GM21717 (cell line): ENCODE measurements at regions not wholly inside any gene's neighbourhood (a gene's known extent, or its start where the extent isn't known, plus 50 kb on each side); places are given as distances from the start of the nearest gene placed in this dataset.

Source experiments
- ATAC-seq: cut with Tn5 transposase; IDR thresholded peaks from one replicate; pipeline ENCODE4 v1.9.1; 2021; ENCODE audit warnings: mild to moderate bottlenecking, moderate library complexity; ENCODE audit not compliant: unreplicated experiment

DNA sequence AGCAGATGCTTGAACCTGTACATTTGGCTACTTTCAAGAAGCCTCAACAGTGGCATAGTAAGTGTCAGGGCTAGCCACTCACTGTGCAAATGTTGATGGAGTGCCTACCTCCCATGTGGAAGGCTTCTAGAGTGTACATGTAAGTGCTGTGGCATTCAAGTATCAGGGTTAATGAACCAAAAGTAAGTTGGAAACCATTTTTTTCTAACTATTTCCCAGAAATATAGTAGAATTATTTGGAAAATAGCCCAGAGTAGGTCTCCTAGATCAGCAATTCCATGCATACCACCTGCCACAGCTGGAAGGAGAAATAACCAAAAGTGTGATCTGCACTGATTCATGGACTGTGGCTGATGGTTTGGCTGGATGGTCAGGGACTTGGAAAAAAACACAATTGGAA lies 53.3 kb downstream of the FOXD1 start:
- no peak for ATAC-seq

DNA sequence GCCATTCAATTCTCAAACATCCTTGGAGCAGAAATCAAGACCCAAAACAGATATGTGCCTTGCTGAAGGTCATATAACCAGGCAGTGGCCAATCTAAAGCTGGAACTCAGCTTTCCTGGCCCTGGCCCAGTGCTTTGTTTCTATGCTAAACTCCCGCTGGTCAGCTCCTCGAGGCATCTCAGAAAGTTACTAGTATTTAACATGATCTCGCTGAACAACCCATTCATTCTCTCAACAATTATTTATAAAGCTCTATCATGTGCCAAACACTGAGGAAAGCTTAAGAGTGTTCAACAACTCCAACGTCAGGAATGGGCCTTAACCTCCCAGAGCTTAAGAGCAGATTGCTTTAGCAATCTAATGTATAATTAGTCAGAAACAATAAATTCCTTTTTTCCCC lies 54.0 kb downstream of the FOXD1 start:
- no peak for ATAC-seq

DNA sequence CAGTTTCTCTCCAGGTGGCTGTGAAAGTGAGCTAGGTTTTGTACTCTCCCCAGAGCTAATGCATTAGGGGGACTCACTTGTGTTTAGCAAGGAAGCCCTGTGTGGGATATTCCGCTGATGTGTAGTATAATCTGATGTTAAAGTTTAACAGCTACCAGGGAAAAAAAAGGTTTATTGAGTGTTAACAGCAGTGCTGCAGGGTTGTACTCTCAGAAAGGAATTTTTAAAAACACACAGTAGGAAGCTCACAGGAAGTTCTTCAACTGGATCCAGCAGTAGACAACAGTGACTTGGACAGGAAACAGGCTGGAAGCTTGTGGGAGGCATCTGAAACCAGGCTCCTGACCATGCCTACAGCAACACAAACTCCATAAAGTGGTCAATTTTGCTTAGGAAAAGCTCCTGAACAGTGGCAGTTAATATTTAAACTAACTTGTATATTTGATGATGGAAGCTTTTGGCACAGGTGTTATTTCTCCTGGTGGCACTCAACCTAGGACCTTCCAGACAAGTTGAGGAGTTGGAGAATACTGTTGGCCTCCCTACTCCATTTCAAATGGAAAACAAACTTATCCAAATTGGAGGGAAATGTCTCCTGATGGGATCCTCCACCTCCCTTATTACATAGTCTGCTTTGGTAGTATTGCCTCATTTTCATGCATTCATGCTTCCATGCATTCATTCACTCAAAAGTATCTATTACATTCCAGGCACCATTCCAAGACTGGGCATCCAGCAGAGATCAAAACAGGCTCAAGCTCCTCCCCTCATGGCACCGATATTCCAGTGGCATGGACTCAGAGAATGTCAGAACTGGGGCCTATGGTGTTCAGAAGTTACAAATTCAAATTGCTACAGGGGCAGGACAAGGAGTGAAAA lies 54.7 kb downstream of the FOXD1 start:
- no peak for ATAC-seq

DNA sequence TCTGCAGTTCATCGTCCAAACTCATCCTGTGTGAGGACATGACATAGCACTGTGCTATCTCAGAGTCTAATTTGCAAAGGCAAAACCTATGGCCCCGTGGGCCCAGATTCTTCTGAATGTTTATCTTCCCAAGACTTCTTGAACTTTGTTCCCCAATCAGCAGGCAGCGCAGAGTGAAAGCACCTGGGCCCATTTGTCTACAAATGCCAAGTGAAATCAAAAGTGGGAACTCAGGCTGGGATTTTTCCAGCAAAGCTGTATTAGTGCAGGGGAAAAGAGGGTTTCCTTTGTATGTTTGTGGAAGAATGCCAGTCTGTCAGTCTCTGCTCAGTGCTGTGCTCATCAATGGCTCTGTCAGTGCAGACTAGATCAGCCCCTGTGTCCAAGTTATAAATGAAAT lies 55.8 kb downstream of the FOXD1 start:
- no peak for ATAC-seq

DNA sequence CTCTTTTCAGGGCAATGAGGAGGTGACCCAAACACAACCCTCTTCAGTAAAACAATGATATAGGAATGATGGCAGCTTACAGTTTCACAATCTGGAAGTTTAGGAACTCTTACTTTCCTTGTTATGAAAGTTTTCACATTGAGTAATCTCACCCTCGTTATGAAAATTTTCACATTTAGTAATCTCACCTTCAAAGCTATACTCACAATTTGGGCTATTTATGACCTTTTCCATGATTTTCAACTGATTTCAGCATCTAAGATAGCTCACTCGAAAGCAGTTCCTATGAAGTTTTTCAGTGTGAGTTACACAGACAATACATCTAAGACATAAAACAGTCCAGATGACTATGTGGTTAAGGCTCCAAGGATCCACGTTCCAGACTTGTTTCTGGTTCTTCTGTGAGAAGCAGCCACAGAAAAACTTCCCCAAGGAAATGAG lies 57.1 kb downstream of the FOXD1 start:
- no peak for ATAC-seq

DNA sequence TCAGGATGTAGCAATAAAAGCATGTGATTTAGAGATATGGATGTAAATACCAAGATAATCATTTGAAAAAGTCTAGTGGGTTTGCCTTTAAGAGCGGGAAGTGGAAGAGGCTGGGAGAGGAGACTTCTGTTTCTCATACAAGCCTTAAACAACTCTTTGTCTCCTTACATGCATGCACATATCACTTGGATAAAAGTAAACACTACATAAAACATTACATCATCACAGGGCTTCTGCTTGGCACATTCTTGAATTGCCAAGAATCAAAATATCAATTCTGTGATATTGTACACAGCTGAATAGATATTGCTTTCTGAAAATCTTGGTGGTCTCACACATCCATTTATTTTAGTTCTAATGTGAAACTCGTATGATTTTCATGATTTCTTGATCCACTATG lies 57.6 kb downstream of the FOXD1 start:
- no peak for ATAC-seq

DNA sequence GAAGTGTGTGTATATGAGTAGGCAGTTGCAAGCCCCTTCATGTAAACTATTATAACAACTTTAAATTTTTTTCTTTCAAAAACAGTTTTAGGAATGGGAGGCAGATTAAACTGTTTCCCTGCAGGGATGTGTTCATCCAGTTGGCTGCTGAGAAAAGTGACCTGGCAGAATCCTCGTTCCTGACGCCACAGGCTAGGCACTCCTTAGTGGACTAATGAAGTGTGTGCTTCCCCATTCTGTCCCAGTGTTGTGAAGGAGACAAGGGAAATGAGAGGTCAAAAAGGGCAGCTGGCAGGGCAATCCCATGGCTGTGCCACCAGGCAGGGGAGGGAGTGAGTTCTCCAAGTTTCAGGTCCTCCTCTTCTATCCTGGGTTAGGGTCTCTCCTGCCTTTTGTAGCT lies 59.8 kb downstream of the FOXD1 start:
- no peak for ATAC-seq

DNA sequence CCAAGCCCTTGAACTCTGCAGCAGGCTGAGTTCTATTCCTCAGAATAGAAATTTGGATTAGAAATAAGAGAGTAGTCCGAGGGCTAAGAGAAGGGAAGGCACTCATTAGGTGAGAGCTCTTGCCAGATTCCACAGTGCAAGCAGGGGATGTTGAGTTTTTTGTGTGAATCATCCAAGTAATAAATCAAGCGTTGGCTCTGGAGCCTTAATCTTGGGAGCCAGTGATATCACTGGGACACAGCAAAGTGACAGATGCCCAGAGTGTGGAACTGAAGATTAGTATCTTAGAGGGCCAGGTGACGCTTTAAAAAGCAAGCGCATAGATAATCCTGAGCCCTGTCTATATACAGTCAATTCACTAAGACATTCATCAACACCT lies 60.3 kb downstream of the FOXD1 start:
- ATAC-seq: no peak

DNA sequence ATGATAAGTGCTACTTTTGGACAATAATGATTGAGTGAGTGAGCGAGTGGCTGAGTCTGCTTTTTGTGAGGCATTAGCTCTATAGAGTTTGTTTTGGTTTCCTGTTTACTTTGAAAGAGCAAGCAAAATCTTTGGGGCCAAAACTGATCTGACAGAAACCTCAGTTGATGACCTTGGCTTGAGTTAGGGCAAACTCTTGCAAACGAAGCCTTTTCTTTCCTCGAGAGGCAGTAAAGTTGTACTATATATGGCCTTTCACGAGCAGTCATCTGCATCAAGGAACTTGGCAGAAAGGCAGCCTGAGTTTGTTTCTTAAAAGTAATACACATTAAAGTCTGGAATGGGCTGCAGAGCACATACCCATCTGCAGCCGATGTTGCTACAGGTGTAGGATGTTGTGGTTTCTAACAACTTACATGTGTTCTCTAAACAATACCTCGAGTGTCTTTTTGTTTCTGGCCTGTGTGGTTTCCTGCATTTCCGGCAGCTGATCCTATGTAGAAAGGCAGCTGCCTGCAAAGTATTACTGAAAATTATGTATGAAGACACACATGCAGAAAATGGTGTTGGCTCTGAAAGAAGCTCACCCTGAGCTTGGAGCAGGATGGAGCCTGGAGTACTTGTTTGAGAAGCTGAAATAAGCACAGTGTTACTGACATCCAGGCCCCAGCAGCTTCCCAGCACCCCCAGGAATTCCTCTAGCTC lies 60.8 kb downstream of the FOXD1 start:
- peak; percentile 88 for ATAC-seq

DNA sequence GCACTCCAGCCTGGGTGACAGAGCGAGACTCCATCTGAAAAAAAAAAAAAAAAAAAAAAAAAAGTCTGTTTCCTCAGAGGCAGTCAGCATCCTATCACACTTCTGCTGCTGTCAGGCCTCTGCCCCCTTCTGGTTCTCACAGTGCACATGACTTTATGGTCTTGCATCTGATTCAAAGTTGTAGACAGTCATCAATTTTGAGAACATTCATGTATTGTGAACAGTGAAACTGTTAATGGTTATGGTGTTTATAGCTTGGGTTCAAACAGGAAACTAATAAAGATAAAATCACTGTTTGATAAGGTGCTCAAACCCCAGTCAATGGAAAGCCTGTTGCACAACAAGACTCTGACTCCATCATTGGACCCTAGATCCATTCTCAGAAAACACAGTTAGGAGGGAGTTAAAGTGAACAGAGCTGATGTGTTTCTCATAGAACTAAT lies 61.4 kb downstream of the FOXD1 start:
- ATAC-seq: no peak

DNA sequence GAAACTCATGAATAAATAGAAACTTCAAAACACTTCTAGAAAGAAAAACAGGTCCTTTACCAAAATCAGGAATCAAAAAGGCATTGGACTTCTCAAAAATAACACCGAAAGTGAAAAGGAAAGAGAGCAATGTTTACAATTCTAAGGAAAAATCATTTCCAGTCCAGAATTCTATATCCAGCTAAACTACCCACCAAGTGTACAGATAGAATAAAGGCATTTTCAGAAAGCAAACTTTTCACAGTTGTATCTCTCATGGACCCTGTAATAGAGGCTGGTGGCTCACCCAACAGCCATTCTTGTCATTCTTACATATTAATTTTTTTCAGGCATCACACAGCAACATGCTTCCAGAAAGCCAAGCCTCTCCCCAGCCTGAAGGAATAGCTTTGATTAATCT lies 63.7 kb downstream of the FOXD1 start:
- no peak for ATAC-seq

DNA sequence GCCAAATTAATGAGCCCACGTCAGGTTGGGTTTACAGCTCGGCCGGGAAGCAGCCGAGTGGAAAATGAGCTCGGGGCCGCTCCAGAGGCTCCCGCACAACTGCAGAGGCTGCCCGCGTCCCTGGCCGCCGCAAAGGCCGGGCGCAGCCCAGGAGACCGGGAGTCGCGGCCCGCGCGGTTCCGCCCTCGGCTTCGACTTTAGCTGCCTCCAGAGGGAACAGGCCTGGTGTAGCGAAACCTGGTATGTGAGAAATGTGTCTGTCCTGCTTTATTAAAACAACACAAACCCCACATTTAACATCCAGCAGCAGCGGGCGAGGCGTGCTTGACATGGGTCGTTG lies 66.2 kb downstream of the FOXD1 start:
- no peak for ATAC-seq

DNA sequence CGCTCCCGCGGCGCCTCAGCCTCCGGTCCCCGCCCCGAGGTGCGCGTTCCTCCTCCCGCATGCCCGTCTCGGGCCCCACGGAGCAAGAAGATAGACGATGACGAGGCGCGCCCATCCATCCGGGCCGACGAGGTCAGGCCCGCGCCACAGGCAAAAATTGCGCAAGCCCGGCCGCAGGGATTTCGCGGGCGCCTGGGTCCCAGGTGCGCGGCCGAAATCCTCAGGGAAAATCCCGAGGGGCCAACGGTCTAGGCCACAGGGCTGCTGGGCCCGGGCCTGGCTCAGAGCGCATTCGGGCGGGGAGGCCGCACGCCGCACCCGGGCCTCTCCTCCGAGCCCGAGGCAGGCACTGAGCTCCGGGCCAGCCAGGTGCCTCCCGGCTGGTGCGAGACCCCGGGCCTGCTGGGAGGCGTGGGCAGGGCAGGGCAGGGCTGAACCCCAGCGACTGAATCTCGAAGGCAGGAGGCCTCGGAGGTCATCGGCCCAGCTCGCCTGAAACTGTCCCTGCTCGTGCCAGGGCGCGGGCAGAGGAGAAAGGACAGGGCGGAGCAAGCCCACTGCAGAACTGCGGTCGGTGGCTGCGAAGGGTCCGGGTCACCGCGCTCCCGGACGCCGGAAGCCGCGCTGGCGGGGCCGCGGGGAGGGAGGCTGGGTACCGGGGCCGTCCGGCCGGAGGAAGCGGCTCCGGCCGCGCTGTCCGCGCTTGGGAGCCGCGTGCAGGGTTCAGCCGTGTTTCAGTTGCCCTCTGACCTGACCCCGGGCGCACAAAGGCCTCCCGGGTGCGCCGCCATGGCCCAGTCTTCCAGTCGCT lies 66.8 kb downstream of the FOXD1 start:
- ATAC-seq: no peak

DNA sequence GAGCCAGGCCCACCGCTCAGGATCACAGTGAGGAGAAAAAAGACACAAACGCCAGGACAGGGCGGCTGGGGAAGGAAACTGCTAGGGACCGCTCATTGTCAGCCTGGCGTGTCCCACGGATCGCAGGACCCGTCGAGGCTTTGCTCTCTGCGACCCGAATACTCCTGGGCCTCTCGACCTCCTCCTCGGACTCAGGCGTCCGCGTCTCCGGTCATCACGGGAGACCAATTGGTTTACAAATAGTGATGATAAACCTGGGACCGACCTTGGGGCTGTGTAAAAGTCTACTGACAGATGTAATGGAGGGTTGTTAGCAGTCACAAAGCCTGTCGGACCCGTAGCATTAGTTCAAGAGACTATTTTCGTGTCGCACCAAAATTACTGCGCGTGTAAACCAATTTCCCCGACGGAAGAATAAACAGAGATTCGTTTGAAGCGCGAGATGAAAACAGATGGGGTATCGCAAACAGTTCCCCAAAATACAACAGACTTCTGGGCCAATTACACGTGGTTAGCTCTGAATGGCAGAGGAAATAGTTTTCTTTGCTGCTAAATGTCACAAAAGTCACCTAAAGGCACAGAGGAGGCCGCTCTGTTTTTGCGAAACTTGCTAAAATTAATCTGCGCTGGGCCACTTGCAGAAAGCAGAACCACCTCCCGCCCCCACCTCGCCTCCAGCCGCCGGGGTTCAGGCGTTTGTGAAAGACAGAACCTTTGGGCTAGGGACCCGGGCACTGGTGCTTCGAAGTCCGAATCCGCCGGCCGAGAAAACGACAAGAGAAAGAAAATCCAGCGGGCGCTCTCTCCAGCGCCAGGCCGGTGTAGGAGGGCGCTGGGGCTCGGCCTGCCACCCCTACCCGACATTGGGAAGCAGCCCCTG lies 67.6 kb downstream of the FOXD1 start:
- ATAC-seq: no peak

DNA sequence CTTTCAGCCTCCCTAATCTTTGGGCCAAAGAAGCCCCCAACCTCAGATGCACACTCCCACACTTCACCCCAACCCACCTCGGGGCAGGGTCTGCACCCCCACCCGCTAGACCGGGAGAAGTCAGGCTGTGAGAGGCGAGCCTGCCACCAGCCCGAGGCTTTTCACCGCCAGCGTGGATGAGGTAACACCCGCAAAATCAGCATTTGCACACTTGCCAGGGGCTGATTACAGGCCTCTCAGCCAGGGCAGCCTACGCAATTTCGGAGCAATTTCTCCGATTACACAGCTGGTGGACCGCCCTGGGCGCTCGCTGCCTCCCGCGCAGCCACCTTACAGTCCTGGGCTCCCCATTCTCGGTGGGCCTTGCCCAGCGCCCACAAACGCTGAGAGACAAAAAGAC lies 68.5 kb downstream of the FOXD1 start:
- no peak for ATAC-seq

DNA sequence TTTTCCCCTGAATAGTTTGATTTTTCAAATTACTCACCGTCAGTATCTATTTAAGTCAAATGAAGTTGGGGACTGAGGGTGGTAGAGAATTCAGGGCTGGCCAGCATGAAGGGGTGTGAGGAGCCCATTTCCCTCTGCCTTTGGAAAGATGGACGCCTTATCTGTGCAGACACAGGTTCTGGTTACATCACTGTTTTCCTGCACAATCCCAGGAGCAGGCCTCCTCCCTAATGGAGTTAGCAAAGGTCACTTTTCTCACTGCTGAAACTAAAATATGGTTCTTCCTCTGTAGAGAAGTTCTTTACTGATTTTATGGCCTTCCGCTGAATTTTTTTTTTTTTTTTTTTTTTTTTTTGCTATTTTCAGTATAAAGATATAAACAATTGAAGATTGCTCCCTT lies 69.1 kb downstream of the FOXD1 start:
- ATAC-seq: no peak

DNA sequence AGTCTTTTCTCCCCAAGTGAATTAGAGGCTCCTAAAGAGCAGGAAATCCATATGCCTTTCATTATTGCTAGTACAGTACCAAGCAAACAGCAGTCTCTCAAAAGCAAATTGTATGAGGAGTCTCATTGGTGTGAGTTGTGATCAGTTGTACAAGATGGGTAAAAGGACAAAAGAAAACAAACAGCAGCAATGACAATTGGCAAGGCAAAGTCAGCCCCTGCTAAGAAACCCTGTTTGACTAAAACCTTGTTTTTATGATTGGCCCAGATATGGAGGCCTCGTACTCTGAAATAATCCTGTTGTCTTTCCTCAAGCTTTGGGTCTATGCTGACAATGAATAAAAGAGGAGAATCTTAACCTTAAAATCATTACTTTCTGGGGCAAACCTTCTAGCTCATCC lies 69.8 kb downstream of the FOXD1 start:
- no peak for ATAC-seq

DNA sequence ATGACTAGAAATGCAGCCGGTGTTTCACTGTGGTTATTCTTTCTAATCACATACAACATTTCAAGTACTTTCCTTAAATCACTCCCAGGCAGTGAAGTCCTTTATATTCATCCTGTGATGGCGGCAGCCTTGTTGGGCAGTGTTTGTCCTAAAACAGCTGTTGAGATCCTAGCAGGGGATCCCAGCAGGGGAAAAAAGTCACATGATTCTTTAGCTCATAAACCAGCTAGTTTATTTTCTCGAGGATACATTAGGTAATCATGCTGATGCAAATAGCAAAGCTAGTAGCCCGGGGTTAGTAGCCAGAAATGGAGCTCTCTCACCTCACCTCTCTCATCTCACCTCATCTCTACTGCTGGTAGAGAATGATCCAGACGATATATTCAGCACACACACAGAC lies 70.5 kb downstream of the FOXD1 start:
- ATAC-seq: no peak

DNA sequence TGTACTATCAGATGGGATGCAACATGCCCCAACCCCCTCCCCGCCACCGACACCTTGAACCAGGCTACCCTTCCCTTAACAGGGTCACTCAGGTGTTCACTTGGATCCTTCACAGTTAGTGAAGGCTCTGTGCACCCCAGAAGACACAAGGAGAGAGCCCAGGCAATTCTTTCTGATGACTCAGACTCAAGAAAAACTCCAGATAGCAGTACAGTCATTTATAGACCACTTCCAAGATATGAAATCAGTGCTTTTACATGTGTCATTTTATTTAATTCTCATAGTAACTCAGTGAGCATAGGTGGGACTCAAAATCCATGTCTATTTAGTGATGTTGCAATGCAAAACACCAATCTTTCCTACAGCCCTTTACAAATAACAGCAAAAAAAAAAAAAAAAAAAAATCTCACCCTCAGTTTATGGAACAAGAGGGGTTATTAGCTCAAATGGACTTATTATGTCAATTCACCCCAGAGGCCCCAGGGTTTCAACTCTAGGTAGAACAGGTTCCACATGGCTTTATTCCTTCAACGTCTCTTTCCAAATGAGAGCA lies 71.9 kb downstream of the FOXD1 start:
- ATAC-seq: no peak

DNA sequence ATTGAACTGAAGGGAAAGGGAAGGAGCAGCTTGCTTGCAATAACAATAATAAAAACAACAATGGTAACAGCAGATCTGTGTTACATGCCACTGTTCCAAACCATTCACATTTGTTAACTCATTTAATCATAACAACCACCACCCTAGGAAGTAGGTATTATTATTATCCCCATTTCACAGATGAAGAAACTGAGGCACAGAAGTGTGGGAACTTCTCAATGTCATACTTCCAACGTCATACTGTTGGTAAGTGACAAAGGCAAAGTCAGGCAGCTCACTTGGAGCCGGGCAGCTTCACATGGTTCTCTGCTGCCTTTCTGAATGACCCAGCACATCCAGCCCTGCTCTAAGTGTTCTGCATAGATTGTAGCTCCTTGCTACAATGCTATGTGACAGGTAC lies 72.6 kb downstream of the FOXD1 start:
- no peak for ATAC-seq

DNA sequence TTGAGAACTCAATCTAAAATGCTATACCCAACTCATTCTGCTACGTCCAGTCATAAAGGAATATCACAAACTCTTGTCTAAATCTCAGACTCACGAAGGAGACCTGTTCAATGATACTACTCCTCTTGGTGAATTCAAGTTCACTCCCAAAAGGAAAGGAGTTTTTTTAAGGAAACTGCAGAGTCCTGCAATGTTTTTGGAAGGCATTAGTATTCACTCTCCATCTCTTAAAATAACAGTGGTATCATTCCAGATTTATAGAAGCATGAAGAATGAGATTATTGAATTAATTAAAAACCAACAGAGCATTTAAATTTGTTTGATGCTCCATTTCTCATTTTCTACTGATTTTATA lies 73.4 kb downstream of the FOXD1 start:
- no peak for ATAC-seq
